ENCODE measurements at regions not wholly inside any gene's neighbourhood (a gene's known extent, or its start where the extent isn't known, plus 50 kb on each side); places are given as distances from the start of the nearest gene placed in this dataset.

DNA sequence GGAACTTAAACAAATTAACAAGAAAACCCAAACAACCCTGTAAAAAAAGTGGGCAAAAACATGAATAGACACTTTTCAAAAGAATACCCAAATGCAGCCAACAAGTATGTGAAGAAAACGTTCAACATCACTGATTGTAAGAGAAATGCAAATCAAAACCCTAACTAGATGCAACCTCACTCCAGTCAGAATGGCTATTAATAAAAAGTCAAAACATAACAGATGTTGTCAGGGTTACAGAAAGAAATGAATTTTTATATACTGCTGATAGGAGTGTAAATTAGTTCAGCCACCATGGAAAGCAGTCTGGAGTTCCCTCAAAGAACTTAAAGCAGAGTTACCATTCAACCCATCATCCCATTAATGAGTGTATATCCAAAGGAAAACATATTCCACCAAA is 479.0 kb downstream of the MTRR start:
- TF ChIP-seq RFX5 (IDR thresholded peaks at IDR 0.05; ENCODE audit: low read depth, low read length): no peak
- TF ChIP-seq, protein P1, sequence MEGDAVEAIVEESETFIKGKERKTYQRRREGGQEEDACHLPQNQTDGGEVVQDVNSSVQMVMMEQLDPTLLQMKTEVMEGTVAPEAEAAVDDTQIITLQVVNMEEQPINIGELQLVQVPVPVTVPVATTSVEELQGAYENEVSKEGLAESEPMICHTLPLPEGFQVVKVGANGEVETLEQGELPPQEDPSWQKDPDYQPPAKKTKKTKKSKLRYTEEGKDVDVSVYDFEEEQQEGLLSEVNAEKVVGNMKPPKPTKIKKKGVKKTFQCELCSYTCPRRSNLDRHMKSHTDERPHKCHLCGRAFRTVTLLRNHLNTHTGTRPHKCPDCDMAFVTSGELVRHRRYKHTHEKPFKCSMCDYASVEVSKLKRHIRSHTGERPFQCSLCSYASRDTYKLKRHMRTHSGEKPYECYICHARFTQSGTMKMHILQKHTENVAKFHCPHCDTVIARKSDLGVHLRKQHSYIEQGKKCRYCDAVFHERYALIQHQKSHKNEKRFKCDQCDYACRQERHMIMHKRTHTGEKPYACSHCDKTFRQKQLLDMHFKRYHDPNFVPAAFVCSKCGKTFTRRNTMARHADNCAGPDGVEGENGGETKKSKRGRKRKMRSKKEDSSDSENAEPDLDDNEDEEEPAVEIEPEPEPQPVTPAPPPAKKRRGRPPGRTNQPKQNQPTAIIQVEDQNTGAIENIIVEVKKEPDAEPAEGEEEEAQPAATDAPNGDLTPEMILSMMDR (IDR thresholded peaks at IDR 0.05 in 2 of 3, conservative IDR thresholded peaks at IDR 0.05 in 1 of 3; ENCODE audit: control insufficient read depth in 2 of 3, extremely low read depth in 1 of 3, insufficient read depth in 1 of 3, low read depth in 3 of 3, low read length in 3 of 3): no peak
- TF ChIP-seq ATF7 (IDR thresholded peaks at IDR 0.05; ENCODE audit: low read depth): no peak
- TF ChIP-seq CBFB (IDR thresholded peaks at IDR 0.05; ENCODE audit: low read depth): no peak

Data from GM12878 (cell line).